ENCODE measurements at regions not wholly inside any gene's neighbourhood (a gene's known extent, or its start where the extent isn't known, plus 50 kb on each side); places are given as distances from the start of the nearest gene placed in this dataset.

GRCh38 chr10:10311966-10312365, 705.7 kb upstream of the CELF2 start:
- DNase-seq (ENCODE audit: low read depth), result no peak

DNA sequence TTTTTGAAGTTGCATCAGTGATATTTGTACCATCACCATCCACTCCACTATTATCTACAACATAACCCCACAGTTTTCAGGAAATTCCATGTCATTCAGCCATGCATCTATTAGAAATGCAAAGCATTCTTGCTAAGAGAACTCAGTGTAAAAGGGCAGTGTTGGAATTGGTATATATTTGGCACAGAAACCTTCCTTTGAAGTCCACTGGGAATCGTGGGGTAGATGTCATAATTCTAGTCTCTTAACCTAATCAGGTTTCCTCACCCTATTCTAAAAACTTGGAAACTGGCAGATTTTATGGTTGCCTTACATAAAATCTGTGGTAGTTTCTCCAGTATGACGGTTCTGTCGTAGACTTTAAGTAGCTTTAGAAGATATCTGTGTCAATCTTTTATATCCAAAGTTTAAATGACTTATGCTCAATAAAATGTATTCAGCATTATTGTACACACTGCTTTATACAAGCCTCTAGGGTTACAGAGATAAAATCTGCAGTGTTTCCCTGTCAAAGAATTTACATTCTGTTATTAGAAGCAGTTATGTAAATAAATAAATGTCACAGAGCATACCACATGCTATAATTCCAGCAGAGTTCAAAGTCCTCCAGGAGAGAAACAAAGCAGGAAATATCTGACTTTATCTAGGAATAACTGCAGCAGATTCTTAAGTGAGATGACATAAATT, 704.4 kb upstream of the CELF2 start:
- no peak for DNase-seq (ENCODE audit: low read depth)

DNA sequence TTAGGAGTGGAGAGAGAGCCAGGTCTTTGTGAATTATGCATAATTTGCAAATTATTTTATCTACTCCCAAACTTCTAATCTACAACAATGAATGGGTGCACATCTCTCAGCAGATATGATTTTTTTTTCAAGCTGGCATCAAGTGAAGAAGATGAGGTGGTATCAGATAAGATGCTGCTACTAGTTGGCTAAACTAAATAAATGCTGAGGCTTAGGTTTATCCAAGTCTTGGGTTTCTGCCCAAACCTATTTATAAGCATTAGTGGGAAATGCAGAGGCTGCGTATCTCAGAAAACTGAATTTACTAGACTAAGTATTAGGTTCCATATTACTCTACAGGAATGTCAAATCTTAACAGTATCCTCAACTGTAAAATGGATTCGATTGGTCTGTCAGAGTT, 703.0 kb upstream of the CELF2 start:
- no peak for DNase-seq (ENCODE audit: low read depth)

GRCh38 chr10:10315989-10316388, 701.7 kb upstream of the CELF2 start:
- DNase-seq (ENCODE audit: low read depth), result no peak

DNA sequence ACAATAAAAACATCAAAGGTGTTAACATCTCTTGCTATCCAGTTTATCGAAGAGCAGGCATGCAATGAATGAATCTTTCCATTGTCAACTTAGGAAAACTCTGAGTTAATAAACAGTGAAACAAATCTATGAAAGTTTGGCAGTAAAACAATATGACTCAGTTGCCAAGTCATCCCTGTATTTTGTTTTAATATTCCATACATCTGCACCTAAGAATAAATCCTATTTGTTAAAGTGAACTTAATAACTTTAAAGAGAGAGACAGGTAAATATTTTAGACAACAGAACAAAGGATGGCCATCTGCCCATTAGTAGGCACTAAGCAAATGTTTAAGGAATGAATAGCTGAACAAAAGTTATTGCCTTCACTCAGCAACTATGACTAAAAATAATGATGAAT, 700.5 kb upstream of the CELF2 start:
- DNase-seq (ENCODE audit: low read depth), result no peak

- DNase-seq (ENCODE audit: low read depth), result no peak
Observed at GRCh38 chr10:10318856-10319255, 698.8 kb upstream of the CELF2 start.

- DNase-seq (ENCODE audit: low read depth), result no peak
Observed at GRCh38 chr10:10320956-10321355, 696.7 kb upstream of the CELF2 start.

- no peak for DNase-seq (ENCODE audit: low read depth)
Observed at GRCh38 chr10:10326116-10326515, 691.6 kb upstream of the CELF2 start.

DNA sequence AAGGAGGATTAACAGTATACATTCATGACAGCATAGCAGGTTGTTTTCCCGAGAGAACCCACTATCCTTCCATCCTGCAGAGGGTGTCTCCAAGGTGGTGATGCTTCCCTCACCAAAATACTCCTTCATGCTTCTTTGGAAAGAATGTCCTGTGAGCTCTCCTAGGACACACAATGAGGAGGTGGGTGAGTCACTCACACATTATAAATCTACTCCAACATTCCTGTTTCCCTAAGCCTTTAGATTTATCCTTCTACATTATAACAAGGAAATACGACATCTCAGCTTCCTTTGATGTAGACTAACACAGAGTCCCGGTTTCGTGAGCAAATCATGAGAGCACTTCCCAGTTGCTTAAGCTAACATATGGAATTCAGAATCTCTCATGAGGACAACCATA, 689.7 kb upstream of the CELF2 start:
- DNase-seq (ENCODE audit: low read depth), result no peak

DNA sequence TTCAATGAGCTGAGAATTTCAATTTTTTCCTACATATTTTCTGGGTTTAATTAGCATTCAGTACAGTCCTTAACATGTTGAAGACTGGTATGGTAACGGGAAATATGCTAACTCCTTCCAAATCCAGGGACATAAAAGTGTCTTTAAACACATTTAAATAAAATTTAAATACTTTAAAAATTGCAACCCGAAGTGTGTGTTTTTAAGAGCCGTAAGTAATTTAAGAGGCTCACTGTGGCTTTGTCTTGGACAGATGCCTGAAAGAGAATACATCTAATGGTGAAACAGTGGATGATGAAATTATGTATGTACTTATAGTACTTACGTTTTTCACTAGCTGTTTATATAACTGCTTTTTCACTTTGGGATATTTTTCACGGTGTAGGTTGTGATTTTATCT, 687.3 kb upstream of the CELF2 start:
- no peak for DNase-seq (ENCODE audit: low read depth)

DNA sequence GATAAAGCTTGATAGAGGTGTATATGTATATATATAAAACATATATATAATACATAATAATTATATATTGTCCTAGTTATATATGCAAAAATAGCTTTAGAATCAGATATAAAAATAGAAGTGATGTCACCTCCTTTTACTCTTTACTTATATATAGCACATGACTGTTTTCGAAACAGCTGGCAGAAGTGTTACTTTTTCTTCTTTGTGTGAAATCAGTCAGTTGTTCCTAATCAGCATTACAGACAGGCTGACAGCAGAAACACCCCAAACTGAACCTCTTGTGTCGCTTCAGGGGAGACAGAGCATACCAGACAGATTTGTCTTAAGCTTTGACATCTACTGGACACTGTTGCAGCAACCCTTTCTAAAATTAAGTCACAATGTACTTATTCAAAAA, 684.9 kb upstream of the CELF2 start:
- DNase-seq (ENCODE audit: low read depth), result no peak

DNA sequence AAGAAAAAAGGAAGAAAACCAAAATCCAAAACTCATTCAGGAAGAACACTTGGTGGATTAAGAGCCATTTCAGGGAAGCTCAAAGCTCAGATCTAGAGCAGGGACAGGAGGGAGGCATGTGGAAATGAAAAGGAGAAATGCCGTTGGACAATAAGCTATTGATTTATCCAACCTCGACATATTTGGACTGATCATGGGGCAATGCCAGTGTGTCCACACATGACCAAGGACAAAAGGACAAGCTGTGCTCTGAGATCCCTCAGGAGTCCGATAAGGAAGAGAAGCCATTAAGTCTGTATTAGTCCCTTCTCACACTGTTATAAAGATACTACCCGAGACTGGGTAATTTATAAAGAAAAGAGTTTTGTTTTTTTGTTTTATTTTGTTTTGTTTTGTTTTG, 684.0 kb upstream of the CELF2 start:
- no peak for DNase-seq (ENCODE audit: low read depth)

DNA sequence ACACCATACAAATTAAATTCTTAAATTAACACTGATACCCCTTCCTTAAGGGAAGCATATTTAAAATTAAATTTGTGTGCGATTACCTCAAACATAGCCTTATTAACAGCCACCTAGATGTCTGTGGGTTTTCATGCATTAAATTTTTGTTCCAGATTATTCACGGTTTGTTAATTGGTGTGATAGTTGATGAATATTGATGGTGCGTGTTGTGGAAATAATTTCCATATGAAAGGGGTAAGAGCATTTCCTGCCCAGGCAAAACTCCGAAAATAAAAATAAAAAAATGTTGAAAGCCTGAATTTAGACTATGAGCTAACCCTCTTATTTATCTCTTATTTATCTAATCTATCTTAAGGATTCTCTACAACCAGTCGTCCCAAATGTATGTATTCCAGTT, 679.3 kb upstream of the CELF2 start:
- DNase-seq (ENCODE audit: low read depth), result no peak

GRCh38 chr10:10346390-10347150, 671.1 kb upstream of the CELF2 start:
- no peak for DNase-seq (ENCODE audit: low read depth)

DNA sequence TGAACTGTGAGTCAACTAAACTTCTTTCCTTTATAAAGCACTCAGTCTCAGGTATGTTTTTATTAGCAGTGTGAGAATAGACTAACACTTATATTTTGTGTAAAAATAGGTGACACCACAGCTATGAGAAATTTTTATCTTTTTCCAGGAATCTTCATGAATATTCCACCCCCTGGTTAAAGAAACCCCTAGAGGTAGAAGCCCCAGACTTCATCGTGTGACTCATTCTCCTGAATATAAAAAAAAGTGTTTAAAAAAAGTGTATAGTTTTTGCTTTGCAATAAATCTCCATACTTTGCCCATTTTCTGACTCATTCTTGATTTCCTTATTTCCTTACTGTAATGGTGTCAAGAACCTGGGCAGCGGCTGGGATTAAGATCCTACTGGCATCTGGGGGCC, 667.6 kb upstream of the CELF2 start:
- DNase-seq (ENCODE audit: low read depth), result no peak

GRCh38 chr10:10351451-10351850, 666.2 kb upstream of the CELF2 start:
- no peak for DNase-seq (ENCODE audit: low read depth)

DNA sequence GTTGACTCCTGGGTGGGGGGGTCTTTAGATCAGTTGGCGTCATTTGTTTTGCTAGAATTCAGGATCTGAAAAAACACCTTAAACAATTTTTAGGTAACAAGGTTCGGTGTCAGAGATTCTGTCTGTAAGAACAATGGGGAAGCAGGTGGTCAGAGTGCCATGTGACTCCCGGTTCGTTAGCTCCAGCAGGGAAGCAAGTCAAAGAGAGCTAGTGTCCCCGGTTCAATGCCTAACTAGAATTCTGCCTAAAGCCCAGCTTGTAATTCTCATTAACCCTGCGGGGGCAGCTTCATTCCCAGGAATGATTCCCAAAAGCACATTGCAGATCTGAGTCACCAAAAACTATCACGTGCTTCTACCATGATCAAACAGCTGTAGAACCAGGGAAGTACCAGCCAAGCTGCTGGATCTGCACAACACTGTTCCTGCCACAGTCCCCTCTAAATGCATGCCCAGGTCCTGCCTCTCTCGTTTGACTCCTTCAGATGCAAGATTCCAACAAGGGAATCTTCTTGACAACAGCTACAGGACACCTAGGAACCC, 664.3 kb upstream of the CELF2 start:
- DNase-seq (ENCODE audit: low read depth), result no peak

DNA sequence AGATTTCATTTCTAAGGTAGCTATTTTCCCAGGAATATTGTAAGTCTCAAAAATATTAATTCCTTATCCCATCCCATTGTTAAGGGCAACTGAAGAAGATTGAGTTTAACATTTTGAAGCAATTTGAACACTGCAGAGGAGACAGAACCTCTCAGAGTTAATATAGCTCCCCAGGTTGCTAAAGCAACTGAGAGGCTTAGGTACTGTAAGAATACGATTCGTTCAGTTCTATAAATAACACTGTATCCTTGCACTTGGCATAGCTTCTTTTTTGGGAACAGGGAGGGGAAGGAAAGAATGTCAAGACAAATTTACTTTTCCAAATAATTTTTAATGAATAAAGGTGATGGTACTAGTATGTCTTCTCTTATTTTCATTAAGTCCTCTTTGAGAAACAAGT, 658.4 kb upstream of the CELF2 start:
- no peak for DNase-seq (ENCODE audit: low read depth)

- DNase-seq (ENCODE audit: low read depth), result no peak
Observed at GRCh38 chr10:10361301-10361885, 656.3 kb upstream of the CELF2 start.

GRCh38 chr10:10362800-10363199, 654.9 kb upstream of the CELF2 start:
- no peak for DNase-seq (ENCODE audit: low read depth)

DNA sequence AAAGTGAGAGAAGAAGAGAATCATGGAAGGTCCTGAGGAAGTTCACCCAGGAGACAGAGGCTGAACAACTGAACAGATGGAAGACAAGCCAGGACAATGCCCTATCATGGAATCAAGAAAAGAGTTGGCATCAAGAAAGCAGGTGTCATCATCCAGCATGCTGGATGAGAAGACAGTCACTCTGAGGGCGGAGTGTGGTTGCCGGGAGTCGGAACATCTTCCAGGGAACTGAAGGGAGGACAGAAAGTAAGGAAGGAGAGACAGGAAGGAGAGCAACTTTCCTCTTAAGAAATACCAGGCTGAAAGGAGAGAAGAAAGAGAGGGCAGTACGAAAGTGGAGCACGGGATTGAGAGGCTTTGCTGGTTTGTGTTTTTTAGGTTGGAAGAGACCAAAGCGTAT, 654.5 kb upstream of the CELF2 start:
- DNase-seq (ENCODE audit: low read depth), result no peak

GRCh38 chr10:10364902-10365301, 652.8 kb upstream of the CELF2 start:
- no peak for DNase-seq (ENCODE audit: low read depth)

DNA sequence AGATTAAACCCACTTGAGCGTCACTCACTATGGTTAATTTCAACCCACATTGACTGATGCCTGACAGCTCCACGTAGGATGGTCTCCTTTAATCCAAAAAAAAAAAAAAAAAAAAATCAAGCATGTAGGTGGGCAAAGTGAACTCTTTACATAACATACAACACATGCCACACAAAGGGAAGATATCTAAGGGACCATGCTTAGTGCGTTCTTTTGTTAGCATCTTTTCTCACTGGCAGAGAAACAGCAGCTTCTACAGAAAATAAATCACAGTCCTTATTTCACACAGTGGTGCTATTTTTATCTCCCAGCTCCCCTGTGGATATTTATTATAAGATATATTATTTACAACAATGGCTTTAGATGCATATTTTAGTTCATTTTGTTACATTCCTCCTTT, 652.0 kb upstream of the CELF2 start:
- no peak for DNase-seq (ENCODE audit: low read depth)

Measured in stimulated activated CD8-positive, alpha-beta memory T cell treated with anti-CD3 and anti-CD28 coated beads, Interleukin-7, amount 100 ng/mL, for 24 hours (primary cell).